WTC11 (cell line): ENCODE measurements at regions not wholly inside any gene's neighbourhood (a gene's known extent, or its start where the extent isn't known, plus 50 kb on each side); places are given as distances from the start of the nearest gene placed in this dataset.

ENCODE experiments used
- ATAC-seq: fragments of 200-7000 bp; cut with Tn5 transposase; 2 replicates; pipeline ENCODE4 v1.10.0; 2021; ENCODE audit warnings: mild to moderate bottlenecking, moderate library complexity
- CTCF ChIA-PET: fragments of 300-600 bp; sonication (Branson Sonifier 250); formaldehyde crosslinking; loops from one replicate; lab custom pipeline; 2021; ENCODE audit warnings: antibody characterized with exemption; lab: Charles Lee
- POLR2A ChIA-PET: fragments of 350-600 bp; sonication (Branson Sonifier 250); formaldehyde crosslinking; loops from one replicate; lab custom pipeline; 2021; ENCODE audit warnings: antibody characterized with exemption; lab: Charles Lee
- DNase-seq: peaks from one replicate; pipeline ENCODE4 v3.0.0; 2021; ENCODE audit warnings: low spot score
- H3K27ac Mint-ChIP-seq: 2 replicates; pipeline ENCODE4 v1.8.0; 2021; ENCODE audit warnings: mixed read lengths
- H3K27me3 Mint-ChIP-seq: 2 replicates; pipeline ENCODE4 v1.8.0; 2021; ENCODE audit warnings: low read depth, mild to moderate bottlenecking, moderate library complexity, mixed read lengths
- H3K36me3 Mint-ChIP-seq: 2 replicates; pipeline ENCODE4 v1.8.0; 2021; ENCODE audit warnings: mixed read lengths
- H3K4me1 Mint-ChIP-seq: 2 replicates; pipeline ENCODE4 v1.8.0; 2022; ENCODE audit warnings: mixed read lengths
- H3K4me3 Mint-ChIP-seq: 2 replicates; pipeline ENCODE4 v1.8.0; 2021; ENCODE audit warnings: mild to moderate bottlenecking, moderate library complexity, mixed read lengths
- H3K9me3 Mint-ChIP-seq: 2 replicates; pipeline ENCODE4 v1.8.0; 2021; ENCODE audit warnings: mixed read lengths
- CREB1 ChIP-seq: sonication (generic); formaldehyde crosslinking; IDR thresholded peaks from 2 replicates; pipeline ENCODE4 v1.8.0; 2023; ENCODE audit warnings: mild to moderate bottlenecking, missing genetic modification reagents
- FOXJ3 ChIP-seq: sonication (generic); formaldehyde crosslinking; IDR thresholded peaks from 2 replicates; pipeline ENCODE4 v1.9.0; 2021; ENCODE audit warnings: missing genetic modification reagents, mild to moderate bottlenecking, borderline replicate concordance
- GABPB1 ChIP-seq: sonication (generic); formaldehyde crosslinking; IDR thresholded peaks from 2 replicates; pipeline ENCODE4 v1.8.1; 2023; ENCODE audit warnings: mild to moderate bottlenecking, missing genetic modification reagents
- MXD4 ChIP-seq: fragments of 250-450 bp; sonication (Bioruptor Pico); IDR thresholded peaks from 2 replicates; pipeline ENCODE4 v1.8.0; 2021; ENCODE audit warnings: mild to moderate bottlenecking, moderate library complexity, borderline replicate concordance
- MYBL2 ChIP-seq: sonication (generic); formaldehyde crosslinking; IDR thresholded peaks from 2 replicates; pipeline ENCODE4 v1.8.1; 2023; ENCODE audit warnings: mild to moderate bottlenecking, moderate library complexity, missing genetic modification reagents
- NFYB ChIP-seq: sonication (generic); formaldehyde crosslinking; conservative IDR thresholded peaks from 2 replicates; pipeline ENCODE4 v1.8.0; 2022; ENCODE audit warnings: low read depth, missing genetic modification reagents
- RORB ChIP-seq: fragments of 250-450 bp; sonication (Bioruptor Pico); IDR thresholded peaks from 2 replicates; pipeline ENCODE4 v1.9.0; 2021; ENCODE audit warnings: mild to moderate bottlenecking
- SP1 ChIP-seq: sonication (generic); formaldehyde crosslinking; conservative IDR thresholded peaks from 2 replicates; pipeline ENCODE4 v1.8.1; 2022; ENCODE audit warnings: missing genetic modification reagents
- TCF7 ChIP-seq: sonication (generic); formaldehyde crosslinking; IDR thresholded peaks from 2 replicates; pipeline ENCODE4 v1.8.0; 2022; ENCODE audit warnings: mild to moderate bottlenecking, low read depth, missing genetic modification reagents, moderate library complexity
- ZNF232 ChIP-seq: sonication (generic); formaldehyde crosslinking; IDR thresholded peaks from 2 replicates; pipeline ENCODE4 v1.8.0; 2022; ENCODE audit warnings: mild to moderate bottlenecking, missing genetic modification reagents
- ZNF263 ChIP-seq: sonication (generic); formaldehyde crosslinking; IDR thresholded peaks from 2 replicates; pipeline ENCODE4 v1.8.1; 2022; ENCODE audit warnings: low read depth, mild to moderate bottlenecking, moderate library complexity, missing genetic modification reagents
- ZNF671 ChIP-seq: fragments of 250-450 bp; sonication (Bioruptor Pico); IDR thresholded peaks from 2 replicates; pipeline ENCODE4 v1.8.0; 2021; ENCODE audit warnings: mild to moderate bottlenecking
- TF ChIP-seq, protein P1 (sequence below): sonication (generic); formaldehyde crosslinking; IDR thresholded peaks from 2 replicates; pipeline ENCODE4 v1.8.1; 2023; ENCODE audit warnings: mild to moderate bottlenecking, missing genetic modification reagents
- TF ChIP-seq, protein P2 (sequence below): fragments of 250-450 bp; sonication (Bioruptor Pico); IDR thresholded peaks from 2 replicates; pipeline ENCODE4 v1.8.0; 2021; ENCODE audit warnings: mild to moderate bottlenecking
- TF ChIP-seq, protein P3 (sequence below): sonication (generic); formaldehyde crosslinking; IDR thresholded peaks from 2 replicates; pipeline ENCODE4 v1.8.1; 2023; ENCODE audit warnings: mild to moderate bottlenecking, missing genetic modification reagents
- TF ChIP-seq, protein P4 (sequence below): sonication (generic); formaldehyde crosslinking; IDR thresholded peaks from 2 replicates; pipeline ENCODE4 v1.8.1; 2023; ENCODE audit warnings: mild to moderate bottlenecking, moderate library complexity, missing genetic modification reagents
- TF ChIP-seq, protein P5 (sequence below): fragments of 250-450 bp; sonication (Bioruptor Pico); IDR thresholded peaks from 2 replicates; pipeline ENCODE4 v2.1.2; 2022; ENCODE audit warnings: mild to moderate bottlenecking, moderate library complexity
- TF ChIP-seq, protein P6 (sequence below): sonication (generic); formaldehyde crosslinking; IDR thresholded peaks from 2 replicates; pipeline ENCODE4 v1.8.0; 2022; ENCODE audit warnings: missing genetic modification reagents
- TF ChIP-seq, protein P7 (sequence below): sonication (generic); formaldehyde crosslinking; IDR thresholded peaks from 2 replicates; pipeline ENCODE4 v1.8.0; 2023; ENCODE audit warnings: mild to moderate bottlenecking, missing genetic modification reagents

DNA sequence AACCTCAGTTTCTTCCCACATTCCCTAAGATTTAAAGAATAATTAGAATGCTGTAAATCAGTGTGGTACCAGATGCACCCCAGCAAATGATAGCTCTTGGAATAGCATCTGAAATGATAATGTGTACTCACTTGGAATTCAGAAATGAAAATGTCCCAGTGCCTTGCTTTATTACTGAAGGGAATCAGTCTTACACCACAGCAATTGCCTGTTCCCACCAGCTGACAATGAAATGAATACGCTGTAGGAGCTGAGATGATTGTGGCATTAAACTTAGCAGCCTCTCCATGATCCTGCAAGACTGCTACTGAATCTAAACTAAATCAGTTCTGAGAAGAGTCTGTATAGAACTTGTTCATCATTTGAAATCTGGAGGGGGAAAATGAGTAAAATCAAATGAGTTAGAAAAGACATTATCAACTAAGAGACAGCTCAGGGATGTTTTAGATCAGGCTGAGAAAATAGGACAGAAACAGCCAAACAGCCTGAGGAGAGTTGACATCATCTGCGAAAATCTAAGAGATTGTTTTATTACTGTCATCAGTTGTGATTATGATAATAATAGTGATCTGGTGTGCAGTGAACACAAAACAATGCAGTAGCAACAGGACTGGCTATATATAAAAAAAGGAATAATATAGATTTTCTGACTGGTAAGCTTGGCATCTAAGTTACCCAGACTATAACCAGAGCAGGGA, 108.6 kb upstream of the SLC13A1 start:
- Mint-ChIP-seq H3K36me3 (no peaks in the 10 kb centered on the region), H3K27ac (no peak overlapping the region), H3K27me3 (no peaks in the 10 kb centered on the region), H3K9me3 (no peaks in the 10 kb centered on the region), H3K4me1 (peaks cover 3% of the 10 kb centered on the region; the same call in 1 of the 2 replicates), H3K4me3 (no peak overlapping the region)
- ChIA-PET POLR2A (no interaction called here), CTCF (interaction anchor here (0.8 kb wide), 1 partner anchor 23 kb away, joined by 4 read pairs; no protein-coding TSS in a partner anchor)
- TF ChIP-seq TCF7 (CRISPR knock-in tag) (no peak), MYBL2 (no peak), GABPB1 (no peak), ZNF232 (CRISPR knock-in tag) (no peak), CREB1 (no peak), NFYB (CRISPR knock-in tag) (no peak), SP1 (CRISPR knock-in tag) (no peak), ZNF263 (CRISPR knock-in tag) (no peak), MXD4 (CRISPR knock-in tag) (no peak), ZNF671 (CRISPR knock-in tag) (no peak), FOXJ3 (CRISPR knock-in tag) (no peak), RORB (CRISPR knock-in tag) (no peak)
- TF ChIP-seq, protein P1, sequence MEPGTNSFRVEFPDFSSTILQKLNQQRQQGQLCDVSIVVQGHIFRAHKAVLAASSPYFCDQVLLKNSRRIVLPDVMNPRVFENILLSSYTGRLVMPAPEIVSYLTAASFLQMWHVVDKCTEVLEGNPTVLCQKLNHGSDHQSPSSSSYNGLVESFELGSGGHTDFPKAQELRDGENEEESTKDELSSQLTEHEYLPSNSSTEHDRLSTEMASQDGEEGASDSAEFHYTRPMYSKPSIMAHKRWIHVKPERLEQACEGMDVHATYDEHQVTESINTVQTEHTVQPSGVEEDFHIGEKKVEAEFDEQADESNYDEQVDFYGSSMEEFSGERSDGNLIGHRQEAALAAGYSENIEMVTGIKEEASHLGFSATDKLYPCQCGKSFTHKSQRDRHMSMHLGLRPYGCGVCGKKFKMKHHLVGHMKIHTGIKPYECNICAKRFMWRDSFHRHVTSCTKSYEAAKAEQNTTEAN (CRISPR knock-in tag), result no peak
- TF ChIP-seq, protein P2, sequence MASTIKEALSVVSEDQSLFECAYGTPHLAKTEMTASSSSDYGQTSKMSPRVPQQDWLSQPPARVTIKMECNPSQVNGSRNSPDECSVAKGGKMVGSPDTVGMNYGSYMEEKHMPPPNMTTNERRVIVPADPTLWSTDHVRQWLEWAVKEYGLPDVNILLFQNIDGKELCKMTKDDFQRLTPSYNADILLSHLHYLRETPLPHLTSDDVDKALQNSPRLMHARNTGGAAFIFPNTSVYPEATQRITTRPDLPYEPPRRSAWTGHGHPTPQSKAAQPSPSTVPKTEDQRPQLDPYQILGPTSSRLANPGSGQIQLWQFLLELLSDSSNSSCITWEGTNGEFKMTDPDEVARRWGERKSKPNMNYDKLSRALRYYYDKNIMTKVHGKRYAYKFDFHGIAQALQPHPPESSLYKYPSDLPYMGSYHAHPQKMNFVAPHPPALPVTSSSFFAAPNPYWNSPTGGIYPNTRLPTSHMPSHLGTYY (CRISPR knock-in tag), result no peak
- TF ChIP-seq, protein P3, sequence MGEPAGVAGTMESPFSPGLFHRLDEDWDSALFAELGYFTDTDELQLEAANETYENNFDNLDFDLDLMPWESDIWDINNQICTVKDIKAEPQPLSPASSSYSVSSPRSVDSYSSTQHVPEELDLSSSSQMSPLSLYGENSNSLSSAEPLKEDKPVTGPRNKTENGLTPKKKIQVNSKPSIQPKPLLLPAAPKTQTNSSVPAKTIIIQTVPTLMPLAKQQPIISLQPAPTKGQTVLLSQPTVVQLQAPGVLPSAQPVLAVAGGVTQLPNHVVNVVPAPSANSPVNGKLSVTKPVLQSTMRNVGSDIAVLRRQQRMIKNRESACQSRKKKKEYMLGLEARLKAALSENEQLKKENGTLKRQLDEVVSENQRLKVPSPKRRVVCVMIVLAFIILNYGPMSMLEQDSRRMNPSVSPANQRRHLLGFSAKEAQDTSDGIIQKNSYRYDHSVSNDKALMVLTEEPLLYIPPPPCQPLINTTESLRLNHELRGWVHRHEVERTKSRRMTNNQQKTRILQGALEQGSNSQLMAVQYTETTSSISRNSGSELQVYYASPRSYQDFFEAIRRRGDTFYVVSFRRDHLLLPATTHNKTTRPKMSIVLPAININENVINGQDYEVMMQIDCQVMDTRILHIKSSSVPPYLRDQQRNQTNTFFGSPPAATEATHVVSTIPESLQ, result no peak
- TF ChIP-seq, protein P4, sequence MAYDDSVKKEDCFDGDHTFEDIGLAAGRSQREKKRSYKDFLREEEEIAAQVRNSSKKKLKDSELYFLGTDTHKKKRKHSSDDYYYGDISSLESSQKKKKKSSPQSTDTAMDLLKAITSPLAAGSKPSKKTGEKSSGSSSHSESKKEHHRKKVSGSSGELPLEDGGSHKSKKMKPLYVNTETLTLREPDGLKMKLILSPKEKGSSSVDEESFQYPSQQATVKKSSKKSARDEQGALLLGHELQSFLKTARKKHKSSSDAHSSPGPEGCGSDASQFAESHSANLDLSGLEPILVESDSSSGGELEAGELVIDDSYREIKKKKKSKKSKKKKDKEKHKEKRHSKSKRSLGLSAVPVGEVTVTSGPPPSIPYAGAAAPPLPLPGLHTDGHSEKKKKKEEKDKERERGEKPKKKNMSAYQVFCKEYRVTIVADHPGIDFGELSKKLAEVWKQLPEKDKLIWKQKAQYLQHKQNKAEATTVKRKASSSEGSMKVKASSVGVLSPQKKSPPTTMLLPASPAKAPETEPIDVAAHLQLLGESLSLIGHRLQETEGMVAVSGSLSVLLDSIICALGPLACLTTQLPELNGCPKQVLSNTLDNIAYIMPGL (CRISPR knock-in tag), result no peak
- TF ChIP-seq, protein P5, sequence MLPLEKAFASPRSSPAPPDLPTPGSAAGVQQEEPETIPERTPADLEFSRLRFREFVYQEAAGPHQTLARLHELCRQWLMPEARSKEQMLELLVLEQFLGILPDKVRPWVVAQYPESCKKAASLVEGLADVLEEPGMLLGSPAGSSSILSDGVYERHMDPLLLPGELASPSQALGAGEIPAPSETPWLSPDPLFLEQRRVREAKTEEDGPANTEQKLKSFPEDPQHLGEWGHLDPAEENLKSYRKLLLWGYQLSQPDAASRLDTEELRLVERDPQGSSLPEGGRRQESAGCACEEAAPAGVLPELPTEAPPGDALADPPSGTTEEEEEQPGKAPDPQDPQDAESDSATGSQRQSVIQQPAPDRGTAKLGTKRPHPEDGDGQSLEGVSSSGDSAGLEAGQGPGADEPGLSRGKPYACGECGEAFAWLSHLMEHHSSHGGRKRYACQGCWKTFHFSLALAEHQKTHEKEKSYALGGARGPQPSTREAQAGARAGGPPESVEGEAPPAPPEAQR (CRISPR knock-in tag), result no peak
- TF ChIP-seq, protein P6, sequence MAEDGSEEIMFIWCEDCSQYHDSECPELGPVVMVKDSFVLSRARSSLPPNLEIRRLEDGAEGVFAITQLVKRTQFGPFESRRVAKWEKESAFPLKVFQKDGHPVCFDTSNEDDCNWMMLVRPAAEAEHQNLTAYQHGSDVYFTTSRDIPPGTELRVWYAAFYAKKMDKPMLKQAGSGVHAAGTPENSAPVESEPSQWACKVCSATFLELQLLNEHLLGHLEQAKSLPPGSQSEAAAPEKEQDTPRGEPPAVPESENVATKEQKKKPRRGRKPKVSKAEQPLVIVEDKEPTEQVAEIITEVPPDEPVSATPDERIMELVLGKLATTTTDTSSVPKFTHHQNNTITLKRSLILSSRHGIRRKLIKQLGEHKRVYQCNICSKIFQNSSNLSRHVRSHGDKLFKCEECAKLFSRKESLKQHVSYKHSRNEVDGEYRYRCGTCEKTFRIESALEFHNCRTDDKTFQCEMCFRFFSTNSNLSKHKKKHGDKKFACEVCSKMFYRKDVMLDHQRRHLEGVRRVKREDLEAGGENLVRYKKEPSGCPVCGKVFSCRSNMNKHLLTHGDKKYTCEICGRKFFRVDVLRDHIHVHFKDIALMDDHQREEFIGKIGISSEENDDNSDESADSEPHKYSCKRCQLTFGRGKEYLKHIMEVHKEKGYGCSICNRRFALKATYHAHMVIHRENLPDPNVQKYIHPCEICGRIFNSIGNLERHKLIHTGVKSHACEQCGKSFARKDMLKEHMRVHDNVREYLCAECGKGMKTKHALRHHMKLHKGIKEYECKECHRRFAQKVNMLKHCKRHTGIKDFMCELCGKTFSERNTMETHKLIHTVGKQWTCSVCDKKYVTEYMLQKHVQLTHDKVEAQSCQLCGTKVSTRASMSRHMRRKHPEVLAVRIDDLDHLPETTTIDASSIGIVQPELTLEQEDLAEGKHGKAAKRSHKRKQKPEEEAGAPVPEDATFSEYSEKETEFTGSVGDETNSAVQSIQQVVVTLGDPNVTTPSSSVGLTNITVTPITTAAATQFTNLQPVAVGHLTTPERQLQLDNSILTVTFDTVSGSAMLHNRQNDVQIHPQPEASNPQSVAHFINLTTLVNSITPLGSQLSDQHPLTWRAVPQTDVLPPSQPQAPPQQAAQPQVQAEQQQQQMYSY, result no peak
- TF ChIP-seq, protein P7, sequence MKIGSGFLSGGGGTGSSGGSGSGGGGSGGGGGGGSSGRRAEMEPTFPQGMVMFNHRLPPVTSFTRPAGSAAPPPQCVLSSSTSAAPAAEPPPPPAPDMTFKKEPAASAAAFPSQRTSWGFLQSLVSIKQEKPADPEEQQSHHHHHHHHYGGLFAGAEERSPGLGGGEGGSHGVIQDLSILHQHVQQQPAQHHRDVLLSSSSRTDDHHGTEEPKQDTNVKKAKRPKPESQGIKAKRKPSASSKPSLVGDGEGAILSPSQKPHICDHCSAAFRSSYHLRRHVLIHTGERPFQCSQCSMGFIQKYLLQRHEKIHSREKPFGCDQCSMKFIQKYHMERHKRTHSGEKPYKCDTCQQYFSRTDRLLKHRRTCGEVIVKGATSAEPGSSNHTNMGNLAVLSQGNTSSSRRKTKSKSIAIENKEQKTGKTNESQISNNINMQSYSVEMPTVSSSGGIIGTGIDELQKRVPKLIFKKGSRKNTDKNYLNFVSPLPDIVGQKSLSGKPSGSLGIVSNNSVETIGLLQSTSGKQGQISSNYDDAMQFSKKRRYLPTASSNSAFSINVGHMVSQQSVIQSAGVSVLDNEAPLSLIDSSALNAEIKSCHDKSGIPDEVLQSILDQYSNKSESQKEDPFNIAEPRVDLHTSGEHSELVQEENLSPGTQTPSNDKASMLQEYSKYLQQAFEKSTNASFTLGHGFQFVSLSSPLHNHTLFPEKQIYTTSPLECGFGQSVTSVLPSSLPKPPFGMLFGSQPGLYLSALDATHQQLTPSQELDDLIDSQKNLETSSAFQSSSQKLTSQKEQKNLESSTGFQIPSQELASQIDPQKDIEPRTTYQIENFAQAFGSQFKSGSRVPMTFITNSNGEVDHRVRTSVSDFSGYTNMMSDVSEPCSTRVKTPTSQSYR, result no peak
- no peak for DNase-seq
- ATAC-seq, result no peak
